Testis (tissue), 2 donors: ENCODE measurements at regions not wholly inside any gene's neighbourhood (a gene's known extent, or its start where the extent isn't known, plus 50 kb on each side); places are given as distances from the start of the nearest gene placed in this dataset.
A peak's percentile ranks its signal among the peaks of the same experiment; 100 is the strongest.

ENCODE experiments used
- DNase-seq: peaks from one replicate; pipeline ENCODE4 v3.0.0-alpha.2; 2019
- H3K27ac ChIP-seq, 2 donors: fragments of 200-600 bp; sonication (generic); one replicate each; pipeline ENCODE4 v1.5.1; 2019
- H3K27me3 ChIP-seq: fragments of 200-600 bp; sonication (generic); one replicate; pipeline ENCODE4 v1.5.1; 2019
- H3K36me3 ChIP-seq: fragments of 200-600 bp; sonication (generic); one replicate; pipeline ENCODE4 v1.5.1; 2017; ENCODE audit warnings: low read depth; ENCODE audit errors: missing control alignments
- H3K4me1 ChIP-seq: fragments of 200-600 bp; sonication (generic); one replicate; pipeline ENCODE4 v1.5.1; 2019
- H3K4me3 ChIP-seq, 2 donors: fragments of 200-600 bp; sonication (generic); one replicate each; pipeline ENCODE4 v1.5.1; 2017 to 2019
- H3K9me3 ChIP-seq: fragments of 200-600 bp; sonication (generic); one replicate; pipeline ENCODE4 v1.5.1; 2017
- CTCF ChIP-seq, 3 experiments: fragments of 450-650 bp in 2 of 3; fragments of 200-600 bp in 1 of 3; sonication (generic) in 1 of 3; IDR thresholded peaks; one replicate each; pipeline ENCODE4 v1.5.1; 2016 to 2019; ENCODE audit warnings: antibody characterized with exemption in 3 of 3, mild to moderate bottlenecking in 2 of 3, moderate library complexity in 1 of 3
- POLR2A ChIP-seq: fragments of 450-650 bp; IDR thresholded peaks from one replicate; pipeline ENCODE4 v1.6.1; 2017; ENCODE audit warnings: antibody characterized with exemption, mild to moderate bottlenecking, moderate library complexity
- WGBS, 2 donors: methylation state at CpG; one replicate each; pipeline ENCODE4 v1.1.5; 2018; 5-methylcytosine and 5-hydroxymethylcytosine counted together
- intact Hi-C: fragments of 100-400 bp; cut with DNase I; formaldehyde crosslinking; loops from one replicate; pipeline ENCODE4 v1.15.1; 2023; ENCODE audit warnings: low total_unique reads

GRCh38 chr12:92560713-92561542 is 141.9 kb upstream of the PLEKHG7 start:
- H3K36me3 ChIP-seq = no peaks in the 10 kb centered on the region
- intact Hi-C loops = no loop called here
- DNase-seq = no peak

GRCh38 chr12:92558806-92559205 is 144.0 kb upstream of the PLEKHG7 start:
- intact Hi-C loops = loop anchor here (10.0 kb wide), 1 partner anchor 54 kb away; no protein-coding TSS in a partner anchor
- Histone ChIP-seq H3K27ac (no peak overlapping the region), H3K36me3 (no peaks in the 10 kb centered on the region), H3K27me3 (no peaks in the 10 kb centered on the region), H3K4me3 (no peak overlapping the region), H3K9me3 (no peaks in the 10 kb centered on the region), H3K4me1 (peaks cover 11% of the 10 kb centered on the region)
- 67 to 77% methylated on average over 2 of the region's 2 CpGs for WGBS, 2 donors
- no peak for DNase-seq
- TF ChIP-seq POLR2A = no peak
- no peak for TF ChIP-seq CTCF (IDR thresholded peaks at IDR 0.05)

More at GRCh38 chr12:92560713-92561542, 141.9 kb upstream of the PLEKHG7 start:
- Histone ChIP-seq H3K9me3 (no peaks in the 10 kb centered on the region), H3K4me1 (no peaks in the 10 kb centered on the region), H3K27ac (peak overlapping the region; percentile 2 to 40), H3K27me3 (no peaks in the 10 kb centered on the region), H3K4me3 (no peak overlapping the region)
- WGBS, 2 donors = 81 to 94% methylated on average over 6 of the region's 6 CpGs
- no peak for TF ChIP-seq CTCF (IDR thresholded peaks at IDR 0.05)
- no peak for TF ChIP-seq POLR2A

DNA sequence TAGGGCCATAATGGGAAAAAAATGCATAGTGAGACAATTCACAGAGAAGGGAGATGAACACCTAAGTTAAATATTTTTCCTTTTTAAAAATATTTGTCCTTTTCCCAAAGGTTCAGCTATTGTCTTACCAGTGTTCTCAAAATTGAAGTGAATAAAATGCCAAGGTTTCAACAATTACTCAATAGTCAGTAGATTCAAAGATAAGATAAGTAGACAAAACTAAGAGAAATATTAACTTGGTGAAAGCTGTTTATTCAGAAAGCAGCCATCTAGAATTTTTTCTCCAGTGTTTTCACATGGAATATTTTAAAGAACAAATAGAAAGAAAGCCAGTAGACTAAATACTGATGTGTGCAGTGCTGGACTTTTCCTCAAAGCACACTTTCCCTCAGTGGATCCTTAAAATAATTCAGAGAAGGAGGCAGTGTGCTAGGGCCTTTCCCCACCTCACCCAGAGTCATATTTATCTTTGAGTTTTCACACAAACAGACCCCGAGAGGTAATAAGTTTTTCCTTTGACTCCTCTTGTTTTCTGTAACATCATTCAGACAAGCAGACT is 144.5 kb upstream of the PLEKHG7 start:
- Histone ChIP-seq H3K27me3 (no peaks in the 10 kb centered on the region), H3K4me3 (no peak overlapping the region), H3K36me3 (no peaks in the 10 kb centered on the region), H3K9me3 (no peaks in the 10 kb centered on the region), H3K27ac (no peak overlapping the region), H3K4me1 (peaks cover 16% of the 10 kb centered on the region)
- TF ChIP-seq CTCF (IDR thresholded peaks at IDR 0.05) (no peak), POLR2A (no peak)
- intact Hi-C loops = loop anchor here (10.0 kb wide), 1 partner anchor 53 kb away; no protein-coding TSS in a partner anchor
- 78 to 82% methylated on average over 1 of the region's 1 CpG for WGBS, 2 donors
- no peak for DNase-seq

GRCh38 chr12:92557422-92557724 is 145.4 kb upstream of the PLEKHG7 start:
- WGBS, 2 donors = 89 to 91% methylated on average over 2 of the region's 2 CpGs
- Histone ChIP-seq H3K27ac (no peak overlapping the region), H3K9me3 (no peaks in the 10 kb centered on the region), H3K4me1 (peaks cover 20% of the 10 kb centered on the region), H3K27me3 (no peaks in the 10 kb centered on the region), H3K4me3 (no peak overlapping the region), H3K36me3 (no peaks in the 10 kb centered on the region)
- intact Hi-C loops = loop anchor here (10.0 kb wide), 1 partner anchor 53 kb away; no protein-coding TSS in a partner anchor
- DNase-seq = no peak
- TF ChIP-seq CTCF (IDR thresholded peaks at IDR 0.05) (no peak), POLR2A (no peak)
